Endodermal cell (in vitro differentiated cells): ENCODE measurements at regions not wholly inside any gene's neighbourhood (a gene's known extent, or its start where the extent isn't known, plus 50 kb on each side); places are given as distances from the start of the nearest gene placed in this dataset.
A peak's percentile ranks its signal among the peaks of the same experiment; 100 is the strongest.
"Not testable (repeated sequence)": the region's sequence is repeated elsewhere in the genome, so short reads cannot be mapped to it uniquely, and the experiment has no call there.

Source experiments
- DNase-seq: peaks from one replicate; pipeline ENCODE4 v3.0.0-alpha.2; 2017
- H3K27ac ChIP-seq: 2 replicates; pipeline ENCODE4 v1.5.1; 2013; ENCODE audit warnings: mild to moderate bottlenecking, low read depth, low read length, moderate library complexity
- H3K27me3 ChIP-seq: 2 replicates; pipeline ENCODE4 v1.6.1; 2013; ENCODE audit warnings: mild to moderate bottlenecking, low read length, moderate library complexity; ENCODE audit not compliant: insufficient read depth, control insufficient read depth, poor library complexity, severe bottlenecking
- H3K36me3 ChIP-seq: 2 replicates; pipeline ENCODE4 v1.7.0; 2013; ENCODE audit warnings: mild to moderate bottlenecking, low read length, moderate library complexity; ENCODE audit not compliant: control insufficient read depth, insufficient read depth
- H3K4me1 ChIP-seq: one replicate; pipeline ENCODE4 v1.7.0; 2013; ENCODE audit warnings: low read length; ENCODE audit not compliant: control insufficient read depth, insufficient read depth
- H3K4me3 ChIP-seq: 2 replicates; pipeline ENCODE4 v1.5.1; 2013; ENCODE audit warnings: mild to moderate bottlenecking, low read length, moderate library complexity
- H3K9ac ChIP-seq: 2 replicates; pipeline ENCODE4 v1.6.1; 2013; ENCODE audit warnings: mild to moderate bottlenecking, low read length, moderate library complexity; ENCODE audit not compliant: poor library complexity, severe bottlenecking; ENCODE audit errors: extremely low read depth
- H3K9me3 ChIP-seq: 2 replicates; pipeline ENCODE4 v1.6.1; 2013; ENCODE audit warnings: mild to moderate bottlenecking, low read length, moderate library complexity; ENCODE audit not compliant: control insufficient read depth
- H3K27ac Mint-ChIP-seq: 2 replicates; pipeline ENCODE4 v1.8.0; 2020; ENCODE audit warnings: mixed read lengths
- H3K27me3 Mint-ChIP-seq: 2 replicates; pipeline ENCODE4 v1.8.0; 2021; ENCODE audit warnings: mild to moderate bottlenecking, mixed read lengths; ENCODE audit not compliant: insufficient read depth
- H3K36me3 Mint-ChIP-seq: 2 replicates; pipeline ENCODE4 v1.8.0; 2020; ENCODE audit warnings: low read depth, mixed read lengths
- H3K4me1 Mint-ChIP-seq: 2 replicates; pipeline ENCODE4 v1.8.0; 2020; ENCODE audit warnings: mixed read lengths
- H3K4me3 Mint-ChIP-seq: 2 replicates; pipeline ENCODE4 v1.8.0; 2020; ENCODE audit warnings: mild to moderate bottlenecking, moderate library complexity, mixed read lengths
- H3K9me3 Mint-ChIP-seq: 2 replicates; pipeline ENCODE4 v1.8.0; 2020; ENCODE audit warnings: mild to moderate bottlenecking, mixed read lengths
- WGBS, 2 experiments: methylation state at CpG; one replicate each; pipeline versions ENCODE4 v1.1.5 to v1.1.7; 2013; ENCODE audit warnings: missing lambda C conversion rate in 2 of 2, mixed read lengths in 1 of 2; ENCODE audit not compliant: insufficient coverage in 1 of 2, insufficient read length in 1 of 2; 5-methylcytosine and 5-hydroxymethylcytosine counted together
- TF ChIP-seq, protein P1 (sequence below): fragments of 200-600 bp; sonication (generic); conservative IDR thresholded peaks from 2 replicates; pipeline ENCODE4 v1.5.0; 2021; ENCODE audit warnings: antibody characterized with exemption, mild to moderate bottlenecking

DNA sequence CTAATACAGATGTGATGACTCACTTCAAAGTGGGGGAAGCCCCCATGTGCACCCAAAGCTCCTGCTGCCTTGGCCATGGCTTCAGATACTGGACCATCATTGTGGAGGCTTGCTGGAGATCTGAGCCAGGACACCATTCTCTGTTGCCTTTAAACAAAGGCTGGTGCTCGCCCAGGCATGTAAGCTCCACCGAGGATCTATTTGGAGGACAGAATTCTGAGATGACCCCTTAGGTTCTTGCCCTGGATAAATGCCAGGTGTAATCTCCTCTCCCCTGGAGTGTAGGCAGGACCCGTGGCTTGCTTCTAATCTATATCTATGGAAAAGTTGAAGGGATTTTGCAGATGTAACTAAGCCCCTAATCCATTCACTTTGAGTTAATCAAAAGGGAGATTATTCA, 141.0 kb downstream of the UNC93B1 start:
- WGBS, 2 experiments: 80% methylated on average over 1 of the region's 3 CpGs; no CpG with 5 or more reads in 1 of the 2 experiments
- H3K4me1 ChIP-seq, H3K27ac Mint-ChIP-seq: not testable (repeated sequence)

DNA sequence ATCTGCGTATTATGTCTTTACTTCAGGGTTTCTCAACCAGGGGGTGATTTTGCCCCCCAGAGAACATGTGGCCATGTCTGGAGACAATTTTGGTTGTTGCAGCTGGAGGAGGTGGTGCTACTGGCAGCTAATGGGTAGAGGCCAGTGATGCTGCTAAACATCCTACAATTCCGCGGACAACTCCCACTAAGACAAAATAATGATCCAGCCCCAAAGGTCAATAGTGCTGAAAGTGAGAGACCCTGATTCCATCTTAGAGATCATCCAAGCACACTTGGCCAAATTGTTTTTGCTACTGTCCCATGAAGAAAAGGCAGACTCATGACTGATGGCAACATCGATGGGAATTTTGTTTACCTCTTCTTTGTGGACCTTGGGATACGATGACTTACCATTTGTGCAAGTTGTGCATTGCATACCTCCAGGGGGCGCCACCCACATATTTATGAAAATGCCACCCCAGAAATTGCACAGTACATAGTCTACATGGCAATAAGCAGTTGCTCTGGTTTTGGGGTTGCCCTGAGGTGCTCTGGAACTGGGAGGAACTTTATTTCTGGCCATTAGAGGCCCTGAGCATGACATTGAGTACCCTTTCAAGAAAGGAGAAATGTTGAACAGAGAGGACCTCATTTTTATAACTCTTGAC, 144.3 kb downstream of the UNC93B1 start:
- 88% methylated on average over 1 of the region's 6 CpGs; no CpG with 5 or more reads in 1 of the 2 experiments for WGBS, 2 experiments
- H3K9ac ChIP-seq, H3K27me3 ChIP-seq, H3K4me1 Mint-ChIP-seq, DNase-seq, H3K4me1 ChIP-seq, H3K9me3 ChIP-seq, H3K36me3 ChIP-seq, H3K27me3 Mint-ChIP-seq, H3K27ac Mint-ChIP-seq, H3K4me3 Mint-ChIP-seq, H3K4me3 ChIP-seq, H3K27ac ChIP-seq: not testable (repeated sequence)
- TF ChIP-seq, protein P1, sequence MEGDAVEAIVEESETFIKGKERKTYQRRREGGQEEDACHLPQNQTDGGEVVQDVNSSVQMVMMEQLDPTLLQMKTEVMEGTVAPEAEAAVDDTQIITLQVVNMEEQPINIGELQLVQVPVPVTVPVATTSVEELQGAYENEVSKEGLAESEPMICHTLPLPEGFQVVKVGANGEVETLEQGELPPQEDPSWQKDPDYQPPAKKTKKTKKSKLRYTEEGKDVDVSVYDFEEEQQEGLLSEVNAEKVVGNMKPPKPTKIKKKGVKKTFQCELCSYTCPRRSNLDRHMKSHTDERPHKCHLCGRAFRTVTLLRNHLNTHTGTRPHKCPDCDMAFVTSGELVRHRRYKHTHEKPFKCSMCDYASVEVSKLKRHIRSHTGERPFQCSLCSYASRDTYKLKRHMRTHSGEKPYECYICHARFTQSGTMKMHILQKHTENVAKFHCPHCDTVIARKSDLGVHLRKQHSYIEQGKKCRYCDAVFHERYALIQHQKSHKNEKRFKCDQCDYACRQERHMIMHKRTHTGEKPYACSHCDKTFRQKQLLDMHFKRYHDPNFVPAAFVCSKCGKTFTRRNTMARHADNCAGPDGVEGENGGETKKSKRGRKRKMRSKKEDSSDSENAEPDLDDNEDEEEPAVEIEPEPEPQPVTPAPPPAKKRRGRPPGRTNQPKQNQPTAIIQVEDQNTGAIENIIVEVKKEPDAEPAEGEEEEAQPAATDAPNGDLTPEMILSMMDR: peak; percentile 55
- peaks cover 50% of the 10 kb centered on the region for H3K36me3 Mint-ChIP-seq
- peaks cover 35% of the 10 kb centered on the region for H3K9me3 Mint-ChIP-seq

More for the DNA sequence above, 141.0 kb downstream of the UNC93B1 start:
- not testable (repeated sequence) for H3K9me3 ChIP-seq, H3K9ac ChIP-seq, H3K27me3 Mint-ChIP-seq, H3K4me3 ChIP-seq, H3K4me3 Mint-ChIP-seq, DNase-seq, H3K27me3 ChIP-seq, H3K27ac ChIP-seq, H3K36me3 ChIP-seq
- H3K4me1 Mint-ChIP-seq: peaks cover 16% of the 10 kb centered on the region
- H3K9me3 Mint-ChIP-seq: peaks cover 17% of the 10 kb centered on the region
- peaks cover 31% of the 10 kb centered on the region for H3K36me3 Mint-ChIP-seq

DNA sequence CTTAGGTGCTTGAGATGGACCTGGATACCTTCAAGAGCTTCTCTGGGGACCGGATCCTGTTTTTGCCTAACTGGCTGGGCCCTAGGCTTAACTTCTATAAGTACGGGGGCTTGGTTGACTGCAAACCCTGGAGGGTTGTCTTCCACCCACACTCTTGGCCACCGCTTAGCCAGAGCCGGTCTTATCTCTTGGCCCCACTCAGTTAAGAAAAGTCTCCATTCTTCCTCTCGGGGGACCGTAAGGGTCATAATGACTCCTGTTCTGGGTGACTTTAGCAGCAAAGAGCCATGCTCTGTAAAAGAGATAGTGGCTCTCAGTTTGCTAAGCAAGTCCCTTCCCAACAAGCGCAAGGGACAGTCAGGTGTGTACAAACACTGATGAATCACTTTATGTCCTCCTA, 153.2 kb downstream of the UNC93B1 start:
- 86 to 95% methylated on average over 5 to 7 of the region's 7 CpGs for WGBS, 2 experiments
- Mint-ChIP-seq H3K4me1 (peaks cover 38% of the 10 kb centered on the region), H3K9me3 (peaks cover 30% of the 10 kb centered on the region), H3K4me3 (peak overlapping the region; percentile 12), H3K36me3 (peaks cover 42% of the 10 kb centered on the region)
- not testable (repeated sequence) for H3K4me1 ChIP-seq, H3K36me3 ChIP-seq, H3K27ac ChIP-seq, H3K4me3 ChIP-seq, H3K9me3 ChIP-seq, H3K27ac Mint-ChIP-seq, H3K27me3 ChIP-seq, DNase-seq, H3K9ac ChIP-seq, H3K27me3 Mint-ChIP-seq

DNA sequence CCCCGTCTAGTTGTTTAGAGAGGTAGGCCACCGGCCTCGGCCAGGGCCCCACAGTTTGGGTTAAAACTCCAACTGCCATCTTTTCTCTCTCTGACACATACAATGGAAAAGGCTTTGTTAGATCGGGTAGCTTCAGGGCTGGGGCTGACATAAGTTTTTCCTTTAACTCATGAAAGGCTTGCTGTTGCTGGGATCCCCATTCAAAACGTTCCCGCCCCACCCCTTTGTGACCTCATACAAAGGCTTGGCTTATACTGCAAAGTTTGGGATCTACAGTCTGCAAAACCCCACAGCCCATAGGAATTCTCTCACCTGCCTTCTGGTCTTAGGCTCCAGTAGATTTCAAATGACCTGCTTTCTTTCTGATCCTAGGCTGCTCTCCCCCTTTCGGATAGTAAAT, 154.1 kb downstream of the UNC93B1 start:
- H3K4me3 ChIP-seq, H3K27me3 ChIP-seq, H3K4me1 ChIP-seq, H3K9me3 ChIP-seq, H3K27me3 Mint-ChIP-seq, DNase-seq, H3K4me3 Mint-ChIP-seq, H3K36me3 ChIP-seq, H3K9ac ChIP-seq, H3K27ac ChIP-seq: not testable (repeated sequence)
- WGBS, 2 experiments: 68 to 90% methylated on average over 3 to 4 of the region's 7 CpGs
- peak overlapping the region; percentile 33 for H3K27ac Mint-ChIP-seq
- peaks cover 47% of the 10 kb centered on the region for H3K4me1 Mint-ChIP-seq
- H3K9me3 Mint-ChIP-seq: peaks cover 21% of the 10 kb centered on the region
- peaks cover 32% of the 10 kb centered on the region for H3K36me3 Mint-ChIP-seq
